ENCODE measurements at regions not wholly inside any gene's neighbourhood (a gene's known extent, or its start where the extent isn't known, plus 50 kb on each side); places are given as distances from the start of the nearest gene placed in this dataset.
A peak's percentile ranks its signal among the peaks of the same experiment; 100 is the strongest.
"Not testable (repeated sequence)": the region's sequence is repeated elsewhere in the genome, so short reads cannot be mapped to it uniquely, and the experiment has no call there.

DNA sequence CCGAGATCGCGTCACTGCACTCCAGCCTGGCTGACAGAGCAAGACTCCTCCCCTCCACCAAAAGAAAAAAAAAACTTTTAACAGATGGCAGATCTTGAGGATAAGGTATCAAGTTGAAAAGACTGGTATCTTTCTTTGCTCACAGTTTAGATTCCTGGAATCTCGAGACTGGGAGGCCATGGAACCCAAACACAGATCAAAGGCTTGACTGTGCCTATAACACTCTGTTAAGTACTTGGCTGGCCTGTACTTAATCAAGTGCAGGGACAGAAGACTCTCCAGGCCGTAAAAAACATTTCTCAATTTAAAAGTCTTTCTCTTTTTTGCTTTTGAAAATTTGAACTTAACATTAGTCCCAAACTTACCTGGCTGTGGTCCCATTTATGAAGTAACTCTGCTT lies 107.1 kb upstream of the ZNF516 start:
- ATAC-seq (replicated peaks; ENCODE audit: extremely low read depth, poor library complexity, severe bottlenecking) (no peak), DNase-seq (ENCODE audit: low spot score in 2 of 2) (no peak)
- no peaks in the 10 kb centered on the region for H3K27me3 Mint-ChIP-seq
- no peak overlapping the region for H3K27ac Mint-ChIP-seq (ENCODE audit: low read depth)
- no peaks in the 10 kb centered on the region for H3K9me3 Mint-ChIP-seq
- no peak overlapping the region for H3K4me3 Mint-ChIP-seq
- H3K4me1 Mint-ChIP-seq, result no peaks in the 10 kb centered on the region
- H3K36me3 Mint-ChIP-seq (ENCODE audit: insufficient read depth), result no peaks in the 10 kb centered on the region

DNA sequence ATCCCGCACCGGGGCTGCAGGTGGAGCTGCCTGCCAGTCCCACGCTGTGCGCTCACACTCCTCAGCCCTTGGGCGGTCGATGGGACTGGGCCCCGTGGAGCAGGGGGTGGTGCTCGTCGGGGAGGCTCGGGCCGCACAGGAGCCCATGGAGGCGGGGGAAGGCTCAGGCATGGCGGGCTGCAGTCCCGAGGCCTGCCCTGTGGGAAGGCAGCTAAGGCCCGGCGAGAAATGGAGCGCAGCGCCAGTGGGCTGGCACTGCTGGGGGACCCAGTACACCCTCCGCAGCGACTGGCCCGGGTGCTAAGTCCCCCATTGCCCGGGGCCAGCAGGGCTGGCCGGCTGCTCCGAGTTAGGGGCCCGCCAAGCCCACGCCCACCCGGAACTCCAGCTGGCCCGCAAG lies 105.0 kb upstream of the ZNF516 start:
- not testable (repeated sequence) for H3K36me3 Mint-ChIP-seq (ENCODE audit: insufficient read depth); DNase-seq (ENCODE audit: low spot score in 2 of 2); H3K4me1 Mint-ChIP-seq; H3K27me3 Mint-ChIP-seq; H3K27ac Mint-ChIP-seq (ENCODE audit: low read depth); ATAC-seq (replicated peaks; ENCODE audit: extremely low read depth, poor library complexity, severe bottlenecking); H3K9me3 Mint-ChIP-seq; H3K4me3 Mint-ChIP-seq

DNA sequence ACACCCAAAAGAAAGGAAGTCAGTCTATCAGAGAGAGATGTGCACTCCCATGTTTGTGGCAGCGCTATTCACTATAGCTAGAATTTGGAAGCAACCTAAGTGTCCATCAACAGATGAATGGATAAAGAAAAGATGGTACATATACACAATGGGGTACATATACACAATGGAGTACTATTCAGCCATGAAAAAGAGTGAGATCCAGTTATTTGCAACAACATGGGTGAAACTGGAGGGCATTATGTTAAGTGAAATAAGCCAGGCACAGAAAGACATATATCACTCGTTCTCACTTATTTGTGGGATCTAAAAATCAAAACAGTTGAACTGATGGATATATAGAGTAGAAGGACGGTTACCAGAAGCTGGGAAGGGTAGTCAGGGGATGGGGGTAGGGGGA lies 99.9 kb upstream of the ZNF516 start:
- Mint-ChIP-seq H3K27ac (ENCODE audit: low read depth) (no peak overlapping the region), H3K9me3 (peaks cover 10% of the 10 kb centered on the region), H3K4me1 (no peaks in the 10 kb centered on the region), H3K27me3 (peaks cover 49% of the 10 kb centered on the region), H3K36me3 (ENCODE audit: insufficient read depth) (no peaks in the 10 kb centered on the region), H3K4me3 (no peak overlapping the region)
- ATAC-seq (replicated peaks; ENCODE audit: extremely low read depth, poor library complexity, severe bottlenecking) (no peak), DNase-seq (ENCODE audit: low spot score in 2 of 2) (no peak)

DNA sequence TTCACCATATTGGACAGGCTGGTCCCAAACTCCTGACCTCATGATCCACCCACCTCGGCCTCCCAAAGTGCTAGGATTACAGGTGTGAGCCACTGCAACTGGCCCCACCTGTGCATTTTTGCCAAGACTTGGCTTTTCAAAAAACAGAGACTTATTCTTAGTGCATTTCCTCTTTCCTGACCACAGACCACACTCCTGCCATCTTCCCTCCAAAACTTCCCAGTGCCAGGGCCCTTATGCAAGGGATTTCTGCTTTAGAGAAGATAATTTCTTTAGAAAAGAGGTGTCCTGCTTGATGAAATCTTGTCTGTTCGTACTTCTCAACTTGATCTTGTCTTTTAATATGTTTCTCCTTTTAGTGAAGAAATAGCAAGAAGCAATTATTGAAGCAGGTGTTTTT lies 98.8 kb upstream of the ZNF516 start:
- H3K4me1 Mint-ChIP-seq, result peaks cover 6% of the 10 kb centered on the region
- peaks cover 61% of the 10 kb centered on the region for H3K27me3 Mint-ChIP-seq
- H3K36me3 Mint-ChIP-seq (ENCODE audit: insufficient read depth), result no peaks in the 10 kb centered on the region
- ATAC-seq (replicated peaks; ENCODE audit: extremely low read depth, poor library complexity, severe bottlenecking) (no peak), DNase-seq (ENCODE audit: low spot score in 2 of 2) (no peak)
- peaks cover 10% of the 10 kb centered on the region for H3K9me3 Mint-ChIP-seq
- H3K4me3 Mint-ChIP-seq, result no peak overlapping the region
- H3K27ac Mint-ChIP-seq (ENCODE audit: low read depth), result no peak overlapping the region

DNA sequence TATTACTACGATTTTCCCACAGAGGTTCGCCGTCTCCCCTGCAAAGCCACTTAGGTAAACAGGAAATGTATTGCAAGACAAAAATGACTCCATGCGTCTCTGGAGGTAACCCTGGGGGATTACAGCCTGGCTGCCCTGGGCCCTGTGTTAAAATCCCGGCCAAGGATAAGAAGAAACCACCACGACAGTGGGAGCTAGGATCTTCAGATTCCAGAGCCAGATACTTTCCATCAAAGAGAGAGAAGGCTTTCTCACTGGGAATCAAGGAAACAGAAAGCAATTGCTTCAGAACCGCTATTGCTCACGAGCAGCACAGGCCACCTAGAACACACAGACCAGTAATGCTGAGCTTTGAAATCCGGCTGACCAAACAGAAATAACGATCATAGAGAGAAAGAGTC lies 97.9 kb upstream of the ZNF516 start:
- ATAC-seq (replicated peaks; ENCODE audit: extremely low read depth, poor library complexity, severe bottlenecking) (no peak), DNase-seq (ENCODE audit: low spot score in 2 of 2) (no peak)
- Mint-ChIP-seq H3K27me3 (peaks cover 69% of the 10 kb centered on the region), H3K4me3 (no peak overlapping the region), H3K27ac (ENCODE audit: low read depth) (no peak overlapping the region), H3K36me3 (ENCODE audit: insufficient read depth) (no peaks in the 10 kb centered on the region), H3K9me3 (peaks cover 10% of the 10 kb centered on the region), H3K4me1 (peaks cover 7% of the 10 kb centered on the region)

DNA sequence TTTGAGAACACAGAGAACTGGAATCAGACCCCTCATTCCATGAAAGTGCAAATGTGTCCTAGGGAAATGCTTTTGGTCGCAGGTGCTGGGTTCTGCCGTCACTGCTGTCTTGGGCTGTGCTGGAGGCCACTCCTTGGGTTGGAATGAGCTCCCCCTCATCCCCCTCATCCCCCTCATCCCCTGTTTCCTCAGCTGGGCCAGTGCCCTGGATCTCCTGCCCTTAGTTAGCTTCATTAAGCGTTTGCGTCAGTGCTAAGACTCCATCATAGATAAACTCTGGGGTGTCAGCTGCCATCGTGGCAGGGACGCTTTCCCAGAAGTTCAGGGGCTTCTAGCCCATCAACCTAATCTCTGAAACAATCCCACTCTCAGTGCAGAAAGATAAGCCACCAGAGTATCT lies 97.1 kb upstream of the ZNF516 start:
- H3K27ac Mint-ChIP-seq (ENCODE audit: low read depth), result no peak overlapping the region
- H3K4me1 Mint-ChIP-seq, result peaks cover 7% of the 10 kb centered on the region
- H3K36me3 Mint-ChIP-seq (ENCODE audit: insufficient read depth), result no peaks in the 10 kb centered on the region
- peaks cover 70% of the 10 kb centered on the region for H3K27me3 Mint-ChIP-seq
- H3K9me3 Mint-ChIP-seq, result peaks cover 10% of the 10 kb centered on the region
- H3K4me3 Mint-ChIP-seq, result no peak overlapping the region
- DNase-seq (ENCODE audit: low spot score in 2 of 2) (no peak), ATAC-seq (replicated peaks; ENCODE audit: extremely low read depth, poor library complexity, severe bottlenecking) (no peak)

DNA sequence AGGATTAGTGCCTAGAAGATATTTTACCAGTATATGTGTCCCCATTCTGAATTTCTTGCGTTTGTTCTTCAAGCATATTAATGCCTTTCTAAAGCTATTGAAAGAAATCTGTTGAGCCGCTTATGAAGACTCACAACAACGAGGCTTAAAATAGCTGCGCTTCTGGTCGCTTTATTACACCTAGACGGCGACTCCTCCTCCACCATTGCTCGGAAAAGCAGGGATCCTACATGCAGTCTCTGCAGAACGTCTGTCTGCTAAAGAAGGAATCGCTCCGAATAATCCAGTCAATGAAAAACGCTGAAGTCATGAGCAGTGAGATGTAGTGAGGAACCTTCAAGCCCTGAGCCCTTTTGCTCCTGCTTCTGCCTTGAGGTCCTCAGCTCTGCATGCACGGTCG lies 94.8 kb upstream of the ZNF516 start:
- H3K4me1 Mint-ChIP-seq, result peaks cover 7% of the 10 kb centered on the region
- ATAC-seq (replicated peaks; ENCODE audit: extremely low read depth, poor library complexity, severe bottlenecking), result no peak
- H3K36me3 Mint-ChIP-seq (ENCODE audit: insufficient read depth), result no peaks in the 10 kb centered on the region
- H3K27ac Mint-ChIP-seq (ENCODE audit: low read depth), result no peak overlapping the region
- H3K4me3 Mint-ChIP-seq, result no peak overlapping the region
- H3K9me3 Mint-ChIP-seq, result peaks cover 7% of the 10 kb centered on the region
- DNase-seq (ENCODE audit: low spot score in 2 of 2), result no peak
- peaks cover 67% of the 10 kb centered on the region for H3K27me3 Mint-ChIP-seq

DNA sequence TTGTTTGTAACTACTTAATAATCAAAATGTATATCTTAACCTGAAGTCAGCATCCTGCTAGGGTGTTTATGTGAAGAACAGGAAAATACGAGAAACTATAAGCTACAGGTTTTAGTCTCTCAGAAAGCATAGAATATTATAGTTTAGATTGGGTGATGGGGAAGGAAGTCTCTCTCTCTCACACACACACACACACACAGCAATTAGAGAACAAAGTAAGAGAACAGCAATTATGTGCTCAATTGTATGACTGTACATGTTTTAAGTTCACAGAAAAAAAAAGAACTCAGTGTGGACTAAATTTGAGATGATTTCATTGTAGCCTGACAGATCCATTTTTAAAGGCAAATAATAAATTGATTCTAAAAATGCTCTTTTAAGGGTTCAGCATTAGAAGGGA lies 94.3 kb upstream of the ZNF516 start:
- Mint-ChIP-seq H3K27me3 (peaks cover 62% of the 10 kb centered on the region), H3K36me3 (ENCODE audit: insufficient read depth) (no peaks in the 10 kb centered on the region), H3K9me3 (peaks cover 5% of the 10 kb centered on the region), H3K27ac (ENCODE audit: low read depth) (no peak overlapping the region), H3K4me1 (peaks cover 7% of the 10 kb centered on the region), H3K4me3 (no peak overlapping the region)
- no peak for ATAC-seq (replicated peaks; ENCODE audit: extremely low read depth, poor library complexity, severe bottlenecking)
- DNase-seq (ENCODE audit: low spot score in 2 of 2), result no peak

DNA sequence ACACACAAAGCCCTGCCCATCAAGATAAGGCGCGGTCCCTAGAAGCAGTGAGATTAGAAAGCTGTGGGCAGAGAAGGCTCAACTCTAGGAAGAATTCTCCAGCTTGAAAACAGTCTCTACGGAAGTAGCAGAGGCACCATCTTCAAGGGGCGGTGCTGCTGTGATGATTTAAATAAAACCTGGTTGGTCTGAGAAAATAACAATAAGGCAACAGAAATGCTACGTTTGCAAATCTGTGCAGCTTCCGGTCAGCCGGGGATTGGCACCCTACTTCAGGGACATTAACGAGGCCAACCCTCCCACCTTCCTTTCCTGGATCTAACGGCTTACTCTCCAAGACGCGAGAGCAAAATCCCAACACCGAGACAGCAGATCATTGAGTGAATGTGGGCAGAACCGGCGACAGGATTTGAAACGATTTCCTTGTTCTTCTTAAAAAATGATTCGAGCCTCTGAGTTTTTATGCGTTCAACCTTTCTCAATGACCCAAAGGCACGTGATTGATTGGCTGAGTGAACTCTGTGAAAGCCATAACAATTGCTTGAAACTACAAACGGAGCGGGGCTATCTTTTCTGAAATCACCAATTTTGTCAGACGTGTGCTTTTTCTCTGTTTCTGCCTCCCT lies 93.7 kb upstream of the ZNF516 start:
- DNase-seq (ENCODE audit: low spot score in 2 of 2), result no peak
- H3K9me3 Mint-ChIP-seq, result peaks cover 5% of the 10 kb centered on the region
- H3K27ac Mint-ChIP-seq (ENCODE audit: low read depth), result no peak overlapping the region
- no peak for ATAC-seq (replicated peaks; ENCODE audit: extremely low read depth, poor library complexity, severe bottlenecking)
- no peaks in the 10 kb centered on the region for H3K36me3 Mint-ChIP-seq (ENCODE audit: insufficient read depth)
- H3K27me3 Mint-ChIP-seq, result peaks cover 56% of the 10 kb centered on the region
- H3K4me3 Mint-ChIP-seq, result peak overlapping the region; percentile 19
- peaks cover 7% of the 10 kb centered on the region for H3K4me1 Mint-ChIP-seq

DNA sequence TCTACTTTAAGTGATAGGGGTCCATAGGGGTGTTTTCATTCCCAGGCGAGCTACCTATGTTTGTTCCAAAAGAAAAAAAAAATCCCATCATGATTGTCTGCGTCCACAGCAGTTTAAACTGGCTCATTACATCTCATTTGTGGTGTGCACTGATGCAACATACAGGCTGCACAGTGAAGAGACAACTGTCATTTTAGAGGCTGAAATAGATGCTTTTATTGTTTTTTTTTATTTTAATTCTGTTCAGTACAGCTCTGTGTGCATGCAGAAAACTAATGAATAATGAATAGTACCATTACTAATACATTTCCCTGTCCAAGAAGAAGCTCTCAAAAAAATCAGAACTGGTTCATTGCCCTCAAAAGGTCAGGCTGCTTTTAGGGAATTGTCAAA lies 92.8 kb upstream of the ZNF516 start:
- H3K27me3 Mint-ChIP-seq, result peaks cover 47% of the 10 kb centered on the region
- no peaks in the 10 kb centered on the region for H3K36me3 Mint-ChIP-seq (ENCODE audit: insufficient read depth)
- DNase-seq (ENCODE audit: low spot score in 2 of 2) (no peak), ATAC-seq (replicated peaks; ENCODE audit: extremely low read depth, poor library complexity, severe bottlenecking) (no peak)
- H3K4me1 Mint-ChIP-seq, result peaks cover 7% of the 10 kb centered on the region
- no peak overlapping the region for H3K4me3 Mint-ChIP-seq
- H3K27ac Mint-ChIP-seq (ENCODE audit: low read depth), result no peak overlapping the region
- peaks cover 5% of the 10 kb centered on the region for H3K9me3 Mint-ChIP-seq

DNA sequence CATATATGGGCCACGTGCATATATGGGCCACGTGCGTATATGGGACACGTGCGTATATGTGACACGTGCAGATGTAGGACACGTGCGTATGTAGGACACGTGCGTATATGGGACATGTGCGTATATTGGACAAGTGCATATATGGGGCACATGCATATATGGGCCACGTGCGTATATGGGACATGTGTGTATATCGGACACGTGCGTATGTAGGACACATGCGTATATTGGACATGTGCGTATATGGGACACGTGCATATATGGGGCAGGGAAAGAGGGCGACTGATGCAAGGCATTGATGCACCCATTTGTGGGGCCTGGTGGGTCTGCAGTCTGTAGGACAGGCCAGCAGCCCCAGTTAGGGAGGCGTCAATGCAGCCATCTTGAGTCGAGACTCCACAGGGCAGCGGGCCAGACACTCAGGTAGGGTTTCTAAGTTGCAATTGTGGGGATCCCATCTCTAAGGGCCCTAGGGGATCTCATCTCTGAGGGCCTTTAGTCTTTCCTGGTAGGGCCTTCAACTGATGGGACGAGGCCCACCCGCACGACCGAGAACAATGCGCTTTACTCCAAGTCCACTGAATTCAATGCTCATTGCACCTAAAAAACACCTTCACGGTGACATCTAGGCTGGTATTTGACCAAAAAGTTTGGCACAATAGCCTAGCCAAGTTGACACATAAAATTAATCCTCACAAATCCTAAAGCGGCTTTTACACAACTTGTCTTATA lies 92.3 kb upstream of the ZNF516 start:
- Mint-ChIP-seq H3K4me1 (peaks cover 7% of the 10 kb centered on the region), H3K36me3 (ENCODE audit: insufficient read depth) (peaks cover 1% of the 10 kb centered on the region), H3K9me3 (peaks cover 5% of the 10 kb centered on the region), H3K27me3 (peaks cover 42% of the 10 kb centered on the region), H3K4me3 (no peak overlapping the region), H3K27ac (ENCODE audit: low read depth) (no peak overlapping the region)
- ATAC-seq (replicated peaks; ENCODE audit: extremely low read depth, poor library complexity, severe bottlenecking) (no peak), DNase-seq (ENCODE audit: low spot score in 2 of 2) (no peak)

DNA sequence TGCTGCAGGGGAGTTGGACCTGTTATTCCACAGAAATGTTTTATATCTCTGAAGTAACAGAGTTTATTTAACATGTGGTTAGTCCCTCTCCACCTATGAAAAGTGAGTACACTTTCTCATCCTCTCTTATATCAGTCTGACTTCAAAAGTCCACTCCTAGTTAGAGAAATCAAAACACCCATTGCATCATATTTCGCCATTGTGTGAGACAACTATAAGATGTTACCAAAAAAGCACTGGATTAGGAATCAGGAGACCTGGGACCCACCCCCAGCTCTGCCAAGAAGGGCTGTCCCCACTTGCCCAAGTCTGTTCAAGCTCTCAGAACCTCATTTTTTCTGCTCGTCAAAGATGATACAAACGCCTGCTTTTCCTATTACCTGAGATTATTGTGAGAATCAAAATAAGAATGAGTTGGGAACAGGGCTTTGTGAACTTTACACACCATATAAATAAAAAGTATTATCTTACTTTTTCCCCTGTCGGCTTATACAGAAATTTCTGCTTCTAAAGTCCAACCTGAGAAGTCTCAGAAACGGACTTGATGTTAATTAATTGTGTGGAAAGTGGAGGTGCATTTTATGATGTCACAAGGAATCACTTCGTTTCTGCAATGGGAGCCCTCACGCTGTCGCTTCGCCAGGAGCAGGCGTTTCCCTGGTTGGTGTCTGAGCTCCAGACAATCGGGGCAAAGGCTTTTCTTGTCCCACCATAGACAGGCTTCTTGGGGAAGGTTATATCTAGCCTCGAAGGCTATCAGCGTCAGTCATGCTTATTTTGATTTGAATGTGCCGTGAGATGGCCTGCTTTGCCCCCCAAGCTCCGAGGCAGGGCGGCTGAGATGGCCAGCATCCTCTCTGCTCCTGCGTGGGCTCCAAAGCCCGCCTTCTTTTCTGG lies 89.6 kb upstream of the ZNF516 start:
- H3K27me3 Mint-ChIP-seq, result peaks cover 17% of the 10 kb centered on the region
- H3K4me1 Mint-ChIP-seq, result peaks cover 7% of the 10 kb centered on the region
- no peak for ATAC-seq (replicated peaks; ENCODE audit: extremely low read depth, poor library complexity, severe bottlenecking)

DNA sequence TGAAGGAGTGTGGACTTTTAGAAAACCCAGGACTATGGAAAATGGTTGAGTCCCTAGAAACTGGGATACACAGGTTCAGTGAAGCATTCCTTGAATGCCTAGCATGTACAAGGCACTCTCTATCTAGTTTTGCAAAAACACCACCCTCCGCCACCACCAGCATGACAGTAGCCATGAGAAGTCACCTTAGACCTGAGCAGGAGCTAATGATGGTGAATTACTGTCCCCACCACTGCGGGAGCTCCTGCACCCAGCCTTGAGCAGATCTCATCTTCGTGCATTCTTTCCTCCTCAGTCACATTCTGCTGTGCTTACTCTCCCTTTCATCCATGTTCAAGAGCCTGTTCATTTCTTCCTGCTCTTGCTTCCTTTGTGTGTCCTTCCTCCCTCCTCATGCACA lies 86.2 kb upstream of the ZNF516 start:
- Mint-ChIP-seq H3K36me3 (ENCODE audit: insufficient read depth) (peaks cover 1% of the 10 kb centered on the region), H3K27ac (ENCODE audit: low read depth) (no peak overlapping the region), H3K4me1 (no peaks in the 10 kb centered on the region), H3K4me3 (no peak overlapping the region), H3K27me3 (peaks cover 4% of the 10 kb centered on the region), H3K9me3 (no peaks in the 10 kb centered on the region)
- no peak for ATAC-seq (replicated peaks; ENCODE audit: extremely low read depth, poor library complexity, severe bottlenecking)
- no peak for DNase-seq (ENCODE audit: low spot score in 2 of 2)

More for the DNA sequence above, 89.6 kb upstream of the ZNF516 start:
- H3K4me3 Mint-ChIP-seq, result no peak overlapping the region
- no peak overlapping the region for H3K27ac Mint-ChIP-seq (ENCODE audit: low read depth)
- no peak for DNase-seq (ENCODE audit: low spot score in 2 of 2)
- no peaks in the 10 kb centered on the region for H3K9me3 Mint-ChIP-seq
- H3K36me3 Mint-ChIP-seq (ENCODE audit: insufficient read depth), result peaks cover 1% of the 10 kb centered on the region

All from central memory CD8-positive, alpha-beta T cell (primary cell).